ENCODE measurements at regions not wholly inside any gene's neighbourhood (a gene's known extent, or its start where the extent isn't known, plus 50 kb on each side); places are given as distances from the start of the nearest gene placed in this dataset.

- Histone ChIP-seq H2AFZ (ENCODE audit: low read length, unreplicated experiment) (no peak overlapping the region), H3K27ac (ENCODE audit: low read depth, low read length) (no peak overlapping the region), H3K4me1 (ENCODE audit: control insufficient read depth, insufficient read depth, low read length, unreplicated experiment) (no peaks in the 10 kb centered on the region), H3K36me3 (ENCODE audit: insufficient read depth, low read length) (no peaks in the 10 kb centered on the region), H3K4me3 (ENCODE audit: low read depth, low read length) (no peak overlapping the region), H3K79me2 (ENCODE audit: control insufficient read depth, insufficient read depth, low read length, unreplicated experiment) (no peaks in the 10 kb centered on the region), H3K27me3 (ENCODE audit: insufficient read depth, low read length) (no peaks in the 10 kb centered on the region)
Measured at GRCh38 chr1:106571109-106571508, 485.4 kb upstream of the PRMT6 start.

- no peak overlapping the region for H3K4me3 ChIP-seq (ENCODE audit: low read depth, low read length)
- no peaks in the 10 kb centered on the region for H3K27me3 ChIP-seq (ENCODE audit: insufficient read depth, low read length)
- H3K27ac ChIP-seq (ENCODE audit: low read depth, low read length) = no peak overlapping the region
- no peaks in the 10 kb centered on the region for H3K36me3 ChIP-seq (ENCODE audit: insufficient read depth, low read length)
- H3K79me2 ChIP-seq (ENCODE audit: control insufficient read depth, insufficient read depth, low read length, unreplicated experiment) = no peaks in the 10 kb centered on the region
- H2AFZ ChIP-seq (ENCODE audit: low read length, unreplicated experiment) = no peak overlapping the region
- H3K4me1 ChIP-seq (ENCODE audit: control insufficient read depth, insufficient read depth, low read length, unreplicated experiment) = no peaks in the 10 kb centered on the region
Measured at GRCh38 chr1:106584107-106584506, 472.4 kb upstream of the PRMT6 start.

GRCh38 chr1:106584676-106585075, 471.8 kb upstream of the PRMT6 start:
- no peak overlapping the region for H2AFZ ChIP-seq (ENCODE audit: low read length, unreplicated experiment)
- H3K27ac ChIP-seq (ENCODE audit: low read depth, low read length) = no peak overlapping the region
- H3K4me1 ChIP-seq (ENCODE audit: control insufficient read depth, insufficient read depth, low read length, unreplicated experiment) = no peaks in the 10 kb centered on the region

GRCh38 chr1:106600626-106601025, 455.8 kb upstream of the PRMT6 start:
- Histone ChIP-seq H3K79me2 (ENCODE audit: control insufficient read depth, insufficient read depth, low read length, unreplicated experiment) (no peaks in the 10 kb centered on the region), H3K4me3 (ENCODE audit: low read depth, low read length) (no peak overlapping the region), H3K4me1 (ENCODE audit: control insufficient read depth, insufficient read depth, low read length, unreplicated experiment) (no peaks in the 10 kb centered on the region), H3K36me3 (ENCODE audit: insufficient read depth, low read length) (no peaks in the 10 kb centered on the region), H3K27me3 (ENCODE audit: insufficient read depth, low read length) (no peaks in the 10 kb centered on the region), H3K27ac (ENCODE audit: low read depth, low read length) (no peak overlapping the region), H2AFZ (ENCODE audit: low read length, unreplicated experiment) (no peak overlapping the region)

More at GRCh38 chr1:106584676-106585075, 471.8 kb upstream of the PRMT6 start:
- Histone ChIP-seq H3K27me3 (ENCODE audit: insufficient read depth, low read length) (no peaks in the 10 kb centered on the region), H3K4me3 (ENCODE audit: low read depth, low read length) (no peak overlapping the region), H3K79me2 (ENCODE audit: control insufficient read depth, insufficient read depth, low read length, unreplicated experiment) (no peaks in the 10 kb centered on the region), H3K36me3 (ENCODE audit: insufficient read depth, low read length) (no peaks in the 10 kb centered on the region)

- no peaks in the 10 kb centered on the region for H3K36me3 ChIP-seq (ENCODE audit: insufficient read depth, low read length)
- H3K4me3 ChIP-seq (ENCODE audit: low read depth, low read length) = no peak overlapping the region
- no peak overlapping the region for H3K27ac ChIP-seq (ENCODE audit: low read depth, low read length)
- H3K79me2 ChIP-seq (ENCODE audit: control insufficient read depth, insufficient read depth, low read length, unreplicated experiment) = no peaks in the 10 kb centered on the region
- no peak overlapping the region for H2AFZ ChIP-seq (ENCODE audit: low read length, unreplicated experiment)
- no peaks in the 10 kb centered on the region for H3K4me1 ChIP-seq (ENCODE audit: control insufficient read depth, insufficient read depth, low read length, unreplicated experiment)
- H3K27me3 ChIP-seq (ENCODE audit: insufficient read depth, low read length) = no peaks in the 10 kb centered on the region
Measured at GRCh38 chr1:106603616-106604015, 452.9 kb upstream of the PRMT6 start.

- Histone ChIP-seq H3K4me1 (ENCODE audit: control insufficient read depth, insufficient read depth, low read length, unreplicated experiment) (no peaks in the 10 kb centered on the region), H3K27me3 (ENCODE audit: insufficient read depth, low read length) (no peaks in the 10 kb centered on the region), H2AFZ (ENCODE audit: low read length, unreplicated experiment) (no peak overlapping the region), H3K36me3 (ENCODE audit: insufficient read depth, low read length) (no peaks in the 10 kb centered on the region), H3K79me2 (ENCODE audit: control insufficient read depth, insufficient read depth, low read length, unreplicated experiment) (no peaks in the 10 kb centered on the region), H3K27ac (ENCODE audit: low read depth, low read length) (no peak overlapping the region), H3K4me3 (ENCODE audit: low read depth, low read length) (no peak overlapping the region)
Measured at GRCh38 chr1:106608841-106609240, 447.6 kb upstream of the PRMT6 start.

GRCh38 chr1:106613068-106613467, 443.4 kb upstream of the PRMT6 start:
- Histone ChIP-seq H3K27ac (ENCODE audit: low read depth, low read length) (no peak overlapping the region), H3K36me3 (ENCODE audit: insufficient read depth, low read length) (no peaks in the 10 kb centered on the region), H3K4me1 (ENCODE audit: control insufficient read depth, insufficient read depth, low read length, unreplicated experiment) (no peaks in the 10 kb centered on the region), H3K79me2 (ENCODE audit: control insufficient read depth, insufficient read depth, low read length, unreplicated experiment) (no peaks in the 10 kb centered on the region), H2AFZ (ENCODE audit: low read length, unreplicated experiment) (no peak overlapping the region), H3K27me3 (ENCODE audit: insufficient read depth, low read length) (no peaks in the 10 kb centered on the region), H3K4me3 (ENCODE audit: low read depth, low read length) (no peak overlapping the region)

- H3K4me1 ChIP-seq (ENCODE audit: control insufficient read depth, insufficient read depth, low read length, unreplicated experiment) = no peaks in the 10 kb centered on the region
- no peak overlapping the region for H2AFZ ChIP-seq (ENCODE audit: low read length, unreplicated experiment)
- no peaks in the 10 kb centered on the region for H3K79me2 ChIP-seq (ENCODE audit: control insufficient read depth, insufficient read depth, low read length, unreplicated experiment)
- H3K4me3 ChIP-seq (ENCODE audit: low read depth, low read length) = no peak overlapping the region
- no peaks in the 10 kb centered on the region for H3K36me3 ChIP-seq (ENCODE audit: insufficient read depth, low read length)
- no peak overlapping the region for H3K27ac ChIP-seq (ENCODE audit: low read depth, low read length)
- no peaks in the 10 kb centered on the region for H3K27me3 ChIP-seq (ENCODE audit: insufficient read depth, low read length)
Measured at GRCh38 chr1:106613861-106614260, 442.6 kb upstream of the PRMT6 start.

- Histone ChIP-seq H3K4me1 (ENCODE audit: control insufficient read depth, insufficient read depth, low read length, unreplicated experiment) (no peaks in the 10 kb centered on the region), H3K36me3 (ENCODE audit: insufficient read depth, low read length) (no peaks in the 10 kb centered on the region)
Measured at GRCh38 chr1:106615473-106615872, 441.0 kb upstream of the PRMT6 start.

GRCh38 chr1:106619080-106619826, 437.2 kb upstream of the PRMT6 start:
- H3K79me2 ChIP-seq (ENCODE audit: control insufficient read depth, insufficient read depth, low read length, unreplicated experiment) = no peaks in the 10 kb centered on the region
- no peak overlapping the region for H3K4me3 ChIP-seq (ENCODE audit: low read depth, low read length)
- no peaks in the 10 kb centered on the region for H3K27me3 ChIP-seq (ENCODE audit: insufficient read depth, low read length)
- H3K4me1 ChIP-seq (ENCODE audit: control insufficient read depth, insufficient read depth, low read length, unreplicated experiment) = no peaks in the 10 kb centered on the region
- no peaks in the 10 kb centered on the region for H3K36me3 ChIP-seq (ENCODE audit: insufficient read depth, low read length)
- no peak overlapping the region for H3K27ac ChIP-seq (ENCODE audit: low read depth, low read length)
- H2AFZ ChIP-seq (ENCODE audit: low read length, unreplicated experiment) = no peak overlapping the region

More at GRCh38 chr1:106615473-106615872, 441.0 kb upstream of the PRMT6 start:
- Histone ChIP-seq H2AFZ (ENCODE audit: low read length, unreplicated experiment) (no peak overlapping the region), H3K4me3 (ENCODE audit: low read depth, low read length) (no peak overlapping the region), H3K79me2 (ENCODE audit: control insufficient read depth, insufficient read depth, low read length, unreplicated experiment) (no peaks in the 10 kb centered on the region), H3K27me3 (ENCODE audit: insufficient read depth, low read length) (no peaks in the 10 kb centered on the region), H3K27ac (ENCODE audit: low read depth, low read length) (no peak overlapping the region)

GRCh38 chr1:106619827-106620134, 436.7 kb upstream of the PRMT6 start:
- Histone ChIP-seq H3K79me2 (ENCODE audit: control insufficient read depth, insufficient read depth, low read length, unreplicated experiment) (no peaks in the 10 kb centered on the region), H2AFZ (ENCODE audit: low read length, unreplicated experiment) (no peak overlapping the region), H3K36me3 (ENCODE audit: insufficient read depth, low read length) (no peaks in the 10 kb centered on the region), H3K4me3 (ENCODE audit: low read depth, low read length) (no peak overlapping the region), H3K27me3 (ENCODE audit: insufficient read depth, low read length) (no peaks in the 10 kb centered on the region), H3K4me1 (ENCODE audit: control insufficient read depth, insufficient read depth, low read length, unreplicated experiment) (no peaks in the 10 kb centered on the region), H3K27ac (ENCODE audit: low read depth, low read length) (no peak overlapping the region)

Measured in ACC112 (cell line).